GM19452 (cell line): ENCODE measurements at regions not wholly inside any gene's neighbourhood (a gene's known extent, or its start where the extent isn't known, plus 50 kb on each side); places are given as distances from the start of the nearest gene placed in this dataset.

Experiments used
- ATAC-seq: cut with Tn5 transposase; IDR thresholded peaks from one replicate; pipeline ENCODE4 v1.9.1; 2021; ENCODE audit not compliant: unreplicated experiment

GRCh38 chr5:8944005-8944404 lies 601.9 kb downstream of the SEMA5A start:
- no peak for ATAC-seq

DNA sequence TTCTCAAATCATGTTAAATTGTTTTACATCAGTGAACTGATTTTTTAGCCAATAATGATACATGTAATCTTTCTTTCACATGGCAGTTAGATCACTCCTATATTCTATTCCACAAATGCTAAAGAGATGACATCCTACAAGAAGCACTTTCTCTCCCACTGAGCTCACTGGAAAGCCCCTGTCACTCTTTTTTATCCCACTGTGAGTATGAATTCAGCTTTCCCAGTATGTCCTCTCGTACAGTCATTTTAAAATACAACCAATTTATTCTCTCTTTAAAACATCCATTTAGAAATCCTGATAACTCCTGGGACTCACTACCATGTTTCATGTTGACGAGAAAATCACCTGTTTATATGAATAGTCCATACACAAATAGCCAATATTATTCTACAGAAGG lies 599.9 kb downstream of the SEMA5A start:
- ATAC-seq, result no peak

DNA sequence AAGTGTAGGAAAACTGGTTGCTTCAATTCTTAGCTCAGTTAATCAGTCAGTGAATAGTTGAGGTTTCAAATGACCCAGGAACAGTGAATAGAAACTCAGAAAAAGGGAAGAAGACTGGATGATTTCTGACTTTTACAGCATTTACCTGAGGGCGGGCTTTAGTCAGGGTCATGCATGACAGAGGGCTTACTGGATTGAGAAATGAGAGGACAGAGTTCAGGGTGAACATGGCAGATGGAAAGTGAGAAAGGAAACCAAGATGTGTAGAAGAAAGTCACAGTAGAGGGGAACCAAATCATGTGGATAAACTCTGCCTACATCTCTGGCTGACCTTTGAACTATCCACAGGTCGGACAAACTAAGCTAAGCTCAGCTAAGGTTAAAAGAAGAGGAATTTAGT lies 596.0 kb downstream of the SEMA5A start:
- ATAC-seq, result peak; percentile 72

- ATAC-seq, result no peak
Measured at GRCh38 chr5:8952147-8952546, 593.7 kb downstream of the SEMA5A start.

DNA sequence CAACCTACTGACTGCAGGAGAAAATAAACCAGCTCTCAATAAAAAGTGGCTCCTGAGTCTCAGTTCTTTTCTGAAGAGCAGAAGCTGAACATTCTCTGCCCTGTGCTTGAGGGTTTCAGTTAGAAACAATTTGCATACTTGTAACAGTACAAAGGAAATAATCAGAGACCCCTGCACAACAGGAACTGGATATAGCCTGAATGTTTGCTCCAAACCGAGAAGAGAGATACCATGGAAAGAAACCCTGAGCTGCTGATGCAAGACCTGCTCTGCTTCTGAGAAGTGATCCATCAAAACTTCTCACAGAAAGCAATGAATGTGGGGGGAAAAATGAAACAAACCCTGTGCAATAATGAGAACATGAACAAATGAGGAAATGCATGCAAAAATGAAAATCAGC lies 592.9 kb downstream of the SEMA5A start:
- no peak for ATAC-seq

GRCh38 chr5:8953911-8954438 lies 591.9 kb downstream of the SEMA5A start:
- ATAC-seq, result no peak

DNA sequence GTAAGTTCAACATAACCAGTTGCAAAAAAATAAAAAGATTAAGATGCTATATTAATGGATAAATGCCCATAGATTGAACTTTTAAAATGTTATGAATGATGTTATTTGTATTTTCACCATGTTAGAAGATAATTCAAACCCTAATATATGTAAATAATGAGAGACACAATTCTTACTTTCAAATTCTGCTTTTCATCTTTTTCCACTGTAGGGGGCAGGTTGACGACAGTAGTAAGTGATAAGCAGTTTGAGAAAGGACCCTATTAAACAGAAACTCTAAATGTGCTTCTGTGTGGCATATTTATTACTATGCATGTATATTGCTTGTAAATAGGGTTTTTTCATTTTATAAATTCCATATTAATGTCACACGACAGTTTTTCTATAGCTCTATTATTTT lies 591.1 kb downstream of the SEMA5A start:
- no peak for ATAC-seq

- no peak for ATAC-seq
Measured at GRCh38 chr5:8956659-8957058, 589.2 kb downstream of the SEMA5A start.

GRCh38 chr5:8958602-8959001 lies 587.3 kb downstream of the SEMA5A start:
- no peak for ATAC-seq

DNA sequence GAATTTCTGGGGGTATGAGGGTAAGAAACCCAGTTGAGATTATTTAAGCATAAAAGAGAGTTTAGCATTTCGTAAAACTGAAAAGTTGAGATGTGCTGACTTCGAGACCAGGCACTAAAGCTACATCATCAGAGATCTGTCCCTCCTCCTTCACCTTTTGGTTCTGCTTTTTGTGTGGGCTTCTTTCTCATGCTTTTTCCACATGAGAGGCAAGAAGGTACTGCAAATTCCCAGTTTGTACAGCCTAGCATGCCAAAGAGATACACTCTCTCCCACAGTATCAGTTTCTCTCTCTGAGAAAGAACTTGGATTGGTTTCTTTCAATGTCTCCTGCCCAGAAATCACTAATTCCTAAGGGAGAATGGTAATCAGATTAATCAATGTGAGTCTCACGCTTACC lies 584.7 kb downstream of the SEMA5A start:
- ATAC-seq, result no peak

DNA sequence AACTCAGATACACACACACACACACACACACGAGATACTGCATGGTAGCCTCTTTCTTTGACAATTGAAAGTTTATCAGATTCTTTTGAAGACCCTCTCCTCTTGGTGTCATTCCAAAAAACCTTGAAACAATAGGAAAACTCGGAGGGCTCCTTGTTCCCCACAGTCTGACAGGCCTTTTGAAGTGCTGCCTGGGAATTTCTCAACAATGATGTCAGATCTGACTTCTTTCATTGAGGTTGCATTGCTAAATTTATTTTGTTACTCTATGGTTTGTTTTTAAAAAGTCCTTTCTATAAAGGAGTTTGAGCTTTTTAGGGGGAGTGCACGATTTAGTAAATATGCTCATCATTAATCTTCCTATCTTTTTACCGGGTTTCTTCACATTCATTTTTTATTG lies 583.9 kb downstream of the SEMA5A start:
- no peak for ATAC-seq

- no peak for ATAC-seq
Measured at GRCh38 chr5:8981016-8981415, 564.9 kb downstream of the SEMA5A start.

- no peak for ATAC-seq
Measured at GRCh38 chr5:8981496-8981895, 564.4 kb downstream of the SEMA5A start.

- ATAC-seq, result no peak
Measured at GRCh38 chr5:8984386-8984785, 561.5 kb downstream of the SEMA5A start.
